GM23338 (cell line): ENCODE measurements at regions not wholly inside any gene's neighbourhood (a gene's known extent, or its start where the extent isn't known, plus 50 kb on each side); places are given as distances from the start of the nearest gene placed in this dataset.

ENCODE experiments used
- ATAC-seq: fragments of 200-7000 bp; cut with Tn5 transposase; 3 replicates; pipeline ENCODE4 v1.9.1; 2020
- DNase-seq: peaks from one replicate; pipeline ENCODE4 v3.0.0-alpha.2; 2015; ENCODE audit warnings: low spot score
- H2AFZ ChIP-seq: fragments of 200-600 bp; sonication (generic); 2 replicates; pipeline ENCODE4 v1.8.0; 2016; ENCODE audit warnings: antibody characterized with exemption, mild to moderate bottlenecking, moderate library complexity
- H3F3A ChIP-seq: fragments of 200-600 bp; sonication (generic); replicated peaks from 2 replicates; pipeline ENCODE4 v1.8.0; 2017; ENCODE audit warnings: antibody characterized with exemption, mixed run types, low read depth
- H3K27ac ChIP-seq: fragments of 200-600 bp; sonication (generic); 2 replicates; pipeline ENCODE4 v1.6.1; 2016; ENCODE audit warnings: low read depth
- H3K27me3 ChIP-seq: fragments of 200-600 bp; sonication (generic); 2 replicates; pipeline ENCODE4 v1.8.0; 2016; ENCODE audit warnings: mild to moderate bottlenecking, mixed run types, moderate library complexity; ENCODE audit not compliant: insufficient read depth
- H3K36me3 ChIP-seq: fragments of 200-600 bp; sonication (generic); 2 replicates; pipeline ENCODE4 v1.8.0; 2016; ENCODE audit warnings: mild to moderate bottlenecking; ENCODE audit not compliant: insufficient read depth
- H3K4me1 ChIP-seq: fragments of 200-600 bp; sonication (generic); 2 replicates; pipeline ENCODE4 v1.8.0; 2016; ENCODE audit warnings: mild to moderate bottlenecking, moderate library complexity; ENCODE audit not compliant: insufficient read depth
- H3K4me2 ChIP-seq: fragments of 200-600 bp; sonication (generic); 2 replicates; pipeline ENCODE4 v1.7.1; 2017; ENCODE audit warnings: mixed run types
- H3K4me3 ChIP-seq: fragments of 200-600 bp; sonication (generic); 2 replicates; pipeline ENCODE4 v1.6.1; 2016; ENCODE audit warnings: mixed run types
- H3K79me2 ChIP-seq: fragments of 200-600 bp; sonication (generic); replicated peaks from 2 replicates; pipeline ENCODE4 v1.8.0; 2017; ENCODE audit warnings: mild to moderate bottlenecking; ENCODE audit not compliant: insufficient read depth
- H3K9me2 ChIP-seq: fragments of 200-600 bp; sonication (generic); 2 replicates; pipeline ENCODE4 v1.8.0; 2017; ENCODE audit not compliant: insufficient read depth
- H4K20me1 ChIP-seq: fragments of 200-600 bp; sonication (generic); replicated peaks from 2 replicates; pipeline ENCODE4 v1.8.0; 2017; ENCODE audit warnings: mild to moderate bottlenecking; ENCODE audit not compliant: insufficient read depth
- H3K27ac Mint-ChIP-seq: 2 replicates; pipeline ENCODE4 v1.8.0; 2020; ENCODE audit warnings: inconsistent platforms, mild to moderate bottlenecking, moderate library complexity, mixed read lengths
- H3K27me3 Mint-ChIP-seq: 3 replicates; pipeline ENCODE4 v1.8.0; 2022; ENCODE audit warnings: low read depth, mild to moderate bottlenecking, moderate library complexity, mixed read lengths, inconsistent platforms; ENCODE audit not compliant: insufficient read depth, poor library complexity
- H3K36me3 Mint-ChIP-seq: 3 replicates; pipeline ENCODE4 v1.8.0; 2021; ENCODE audit warnings: low read depth, mild to moderate bottlenecking, inconsistent platforms, moderate library complexity, mixed read lengths
- H3K4me1 Mint-ChIP-seq: 3 replicates; pipeline ENCODE4 v1.8.0; 2020; ENCODE audit warnings: mild to moderate bottlenecking, inconsistent platforms, mixed read lengths
- H3K4me3 Mint-ChIP-seq: 3 replicates; pipeline ENCODE4 v1.8.0; 2021; ENCODE audit warnings: moderate library complexity, mild to moderate bottlenecking, inconsistent platforms, mixed read lengths
- H3K9me3 Mint-ChIP-seq: 3 replicates; pipeline ENCODE4 v1.8.0; 2020; ENCODE audit warnings: moderate library complexity, mild to moderate bottlenecking, inconsistent platforms, mixed read lengths
- CTCF ChIP-seq, 2 experiments: fragments of 200-600 bp in 1 of 2; sonication (generic) in 1 of 2; conservative IDR thresholded peaks; 2 replicates each; pipeline versions ENCODE4 v1.5.1 to v1.6.1; 2016 to 2017; ENCODE audit warnings: antibody characterized with exemption in 2 of 2, low read depth in 2 of 2, mild to moderate bottlenecking in 2 of 2, moderate library complexity in 1 of 2
- ETS1 ChIP-seq: IDR thresholded peaks from 2 replicates; pipeline ENCODE4 v1.6.1; 2016; ENCODE audit warnings: antibody characterized with exemption
- EZH2 ChIP-seq: fragments of 200-600 bp; sonication (generic); IDR thresholded peaks from one replicate; pipeline ENCODE4 v1.8.0; 2017; ENCODE audit warnings: antibody characterized with exemption, mild to moderate bottlenecking, low read depth; ENCODE audit not compliant: unreplicated experiment
- EZH2phosphoT487 ChIP-seq: fragments of 200-600 bp; sonication (generic); IDR thresholded peaks from one replicate; pipeline ENCODE4 v1.8.1; 2018; ENCODE audit warnings: antibody characterized with exemption; ENCODE audit not compliant: unreplicated experiment
- JUNB ChIP-seq: IDR thresholded peaks from one replicate; pipeline ENCODE4 v1.6.1; 2016; ENCODE audit warnings: antibody characterized with exemption; ENCODE audit not compliant: unreplicated experiment
- NANOG ChIP-seq: IDR thresholded peaks from 2 replicates; pipeline ENCODE4 v1.6.1; 2016; ENCODE audit warnings: antibody characterized with exemption, borderline replicate concordance
- POLR2AphosphoS5 ChIP-seq: IDR thresholded peaks from 2 replicates; pipeline ENCODE4 v1.6.1; 2016; ENCODE audit warnings: antibody characterized with exemption, low read depth
- STAT1 ChIP-seq: IDR thresholded peaks from one replicate; pipeline ENCODE4 v1.6.1; 2016; ENCODE audit warnings: antibody characterized with exemption; ENCODE audit not compliant: unreplicated experiment
- ZNF114 ChIP-seq: fragments of 250-450 bp; sonication (Bioruptor Pico); IDR thresholded peaks from 2 replicates; pipeline ENCODE4 v1.5.0; 2020; ENCODE audit warnings: mild to moderate bottlenecking, moderate library complexity
- ZNF331 ChIP-seq: fragments of 250-450 bp; sonication (Bioruptor Pico); IDR thresholded peaks from 2 replicates; pipeline ENCODE4 v1.5.0; 2020; ENCODE audit warnings: low read depth, mild to moderate bottlenecking, moderate library complexity
- ZNF462 ChIP-seq: fragments of 250-450 bp; sonication (Bioruptor Pico); IDR thresholded peaks from 2 replicates; pipeline ENCODE4 v1.5.0; 2020; ENCODE audit warnings: mild to moderate bottlenecking, moderate library complexity

GRCh38 chr14:34094384-34094783, 143.5 kb upstream of the EGLN3 start:
- Histone ChIP-seq H3K4me1 (peaks cover 7% of the 10 kb centered on the region; the same call in 1 of the 2 replicates), H3K27ac (no peak overlapping the region), H3K36me3 (no peaks in the 10 kb centered on the region), H2AFZ (no peak overlapping the region), H3K4me2 (no peak overlapping the region), H4K20me1 (no peaks in the 10 kb centered on the region), H3K79me2 (no peaks in the 10 kb centered on the region), H3F3A (no peaks in the 10 kb centered on the region), H3K27me3 (no peaks in the 10 kb centered on the region), H3K9me2 (no peaks in the 10 kb centered on the region), H3K4me3 (no peak overlapping the region)
- no peak overlapping the region for H3K4me3 Mint-ChIP-seq
- DNase-seq: no peak
- H3K36me3 Mint-ChIP-seq: no peaks in the 10 kb centered on the region
- no peaks in the 10 kb centered on the region for H3K9me3 Mint-ChIP-seq
- no peak for TF ChIP-seq POLR2AphosphoS5
- no peak overlapping the region for H3K27ac Mint-ChIP-seq
- H3K4me1 Mint-ChIP-seq: peaks cover 8% of the 10 kb centered on the region
- ATAC-seq: no peak
- H3K27me3 Mint-ChIP-seq: peaks cover 5% of the 10 kb centered on the region

GRCh38 chr14:34093883-34094282, 143.0 kb upstream of the EGLN3 start:
- Mint-ChIP-seq H3K36me3 (no peaks in the 10 kb centered on the region), H3K4me1 (peaks cover 8% of the 10 kb centered on the region), H3K27me3 (peaks cover 5% of the 10 kb centered on the region), H3K9me3 (no peaks in the 10 kb centered on the region), H3K4me3 (no peak overlapping the region), H3K27ac (no peak overlapping the region)
- ATAC-seq (no peak), DNase-seq (no peak)
- H3K36me3 ChIP-seq: no peaks in the 10 kb centered on the region
- no peak overlapping the region for H3K4me2 ChIP-seq
- no peak overlapping the region for H3K27ac ChIP-seq
- H3K4me3 ChIP-seq: no peak overlapping the region
- H3K79me2 ChIP-seq: no peaks in the 10 kb centered on the region
- no peaks in the 10 kb centered on the region for H3K27me3 ChIP-seq
- peaks cover 9% of the 10 kb centered on the region; the same call in 1 of the 2 replicates for H3K4me1 ChIP-seq
- no peaks in the 10 kb centered on the region for H3F3A ChIP-seq
- no peaks in the 10 kb centered on the region for H3K9me2 ChIP-seq
- H2AFZ ChIP-seq: no peak overlapping the region
- no peaks in the 10 kb centered on the region for H4K20me1 ChIP-seq
- no peak for TF ChIP-seq CTCF (conservative IDR thresholded peaks at IDR 0.05; ENCODE audit: low read depth in 2 of 2)
- TF ChIP-seq POLR2AphosphoS5: no peak
- no peak for TF ChIP-seq ZNF331 (CRISPR knock-in tag)
- TF ChIP-seq EZH2: no peak
- TF ChIP-seq EZH2phosphoT487: no peak
- TF ChIP-seq ETS1: no peak
- TF ChIP-seq NANOG: no peak
- TF ChIP-seq ZNF114 (CRISPR knock-in tag): no peak
- TF ChIP-seq JUNB: no peak
- no peak for TF ChIP-seq ZNF462
- no peak for TF ChIP-seq STAT1
